Esophagus squamous epithelium (tissue), 5 donors: ENCODE measurements at regions not wholly inside any gene's neighbourhood (a gene's known extent, or its start where the extent isn't known, plus 50 kb on each side); places are given as distances from the start of the nearest gene placed in this dataset.

Source experiments
- DNase-seq: peaks from one replicate; lab custom pipeline; 2025; lab: John Stamatoyannopoulos, UW
- H3K27ac ChIP-seq, 4 donors: fragments of 200-600 bp; sonication (generic); one replicate each; pipeline ENCODE4 v1.5.1; 2016 to 2019; ENCODE audit warnings: mild to moderate bottlenecking in 1 of 4
- H3K27me3 ChIP-seq, 4 donors: fragments of 200-600 bp; sonication (generic); 1 replicate in 3 of 4; 2 replicates in 1 of 4; pipeline versions ENCODE4 v1.5.1 to v1.6.0; 2017 to 2021; ENCODE audit warnings: antibody characterized with exemption in 1 of 4
- H3K36me3 ChIP-seq, 3 donors: fragments of 200-600 bp; sonication (generic); one replicate each; pipeline ENCODE4 v1.5.1; 2016 to 2019
- H3K4me1 ChIP-seq, 3 donors: fragments of 200-600 bp; sonication (generic); one replicate each; pipeline ENCODE4 v1.5.1; 2017 to 2019
- H3K4me3 ChIP-seq, 4 donors: fragments of 200-600 bp; sonication (generic); 1 replicate in 3 of 4; 2 replicates in 1 of 4; pipeline ENCODE4 v1.5.1; 2016 to 2019; ENCODE audit warnings: mild to moderate bottlenecking in 2 of 4, moderate library complexity in 1 of 4
- H3K9me3 ChIP-seq, 3 donors: fragments of 200-600 bp; sonication (generic); one replicate each; pipeline ENCODE4 v1.5.1; 2016 to 2019
- POLR2A ChIP-seq, 4 donors: fragments of 450-650 bp; IDR thresholded peaks; one replicate each; pipeline ENCODE4 v1.6.1; 2017; ENCODE audit warnings: antibody characterized with exemption in 4 of 4, mild to moderate bottlenecking in 4 of 4, moderate library complexity in 3 of 4
- WGBS, 2 donors: methylation state at CpG; one replicate each; pipeline ENCODE4 v1.1.5; 2018; 5-methylcytosine and 5-hydroxymethylcytosine counted together
- intact Hi-C: fragments of 100-400 bp; cut with DNase I; formaldehyde crosslinking; loops from one replicate; pipeline ENCODE4 v1.15.0; 2022
- TF ChIP-seq, protein P1 (sequence below), 6 experiments: fragments of 450-650 bp in 4 of 6; fragments of 200-600 bp in 2 of 6; sonication (generic) in 2 of 6; IDR thresholded peaks; one replicate each; pipeline ENCODE4 v1.5.1; 2016 to 2019; ENCODE audit warnings: antibody characterized with exemption in 6 of 6, mild to moderate bottlenecking in 4 of 6, moderate library complexity in 4 of 6
- donor health status: DM: yes; HTN: yes; CAD: no.

DNA sequence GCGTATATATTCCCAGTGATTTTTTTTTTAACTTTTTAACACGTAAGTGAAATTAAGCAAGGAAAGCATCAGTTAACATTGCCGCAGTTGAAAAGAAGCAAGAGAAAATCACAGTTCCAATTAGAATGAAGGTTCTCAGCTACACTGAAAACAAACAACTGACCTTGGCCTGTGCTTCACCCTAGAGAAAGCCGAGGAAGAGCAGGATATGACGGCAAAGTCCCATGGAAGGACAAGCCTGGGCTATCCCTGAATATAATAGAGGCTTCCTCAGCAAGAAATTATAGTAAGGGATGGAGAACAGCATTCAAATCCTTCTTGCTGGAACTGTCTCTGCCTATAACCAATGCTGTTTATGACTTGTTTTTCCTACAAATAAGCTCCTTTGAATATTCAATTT is 83.0 kb upstream of the INHBA start:
- no peak for TF ChIP-seq POLR2A (IDR thresholded peaks at IDR 0.05)
- TF ChIP-seq, protein P1, sequence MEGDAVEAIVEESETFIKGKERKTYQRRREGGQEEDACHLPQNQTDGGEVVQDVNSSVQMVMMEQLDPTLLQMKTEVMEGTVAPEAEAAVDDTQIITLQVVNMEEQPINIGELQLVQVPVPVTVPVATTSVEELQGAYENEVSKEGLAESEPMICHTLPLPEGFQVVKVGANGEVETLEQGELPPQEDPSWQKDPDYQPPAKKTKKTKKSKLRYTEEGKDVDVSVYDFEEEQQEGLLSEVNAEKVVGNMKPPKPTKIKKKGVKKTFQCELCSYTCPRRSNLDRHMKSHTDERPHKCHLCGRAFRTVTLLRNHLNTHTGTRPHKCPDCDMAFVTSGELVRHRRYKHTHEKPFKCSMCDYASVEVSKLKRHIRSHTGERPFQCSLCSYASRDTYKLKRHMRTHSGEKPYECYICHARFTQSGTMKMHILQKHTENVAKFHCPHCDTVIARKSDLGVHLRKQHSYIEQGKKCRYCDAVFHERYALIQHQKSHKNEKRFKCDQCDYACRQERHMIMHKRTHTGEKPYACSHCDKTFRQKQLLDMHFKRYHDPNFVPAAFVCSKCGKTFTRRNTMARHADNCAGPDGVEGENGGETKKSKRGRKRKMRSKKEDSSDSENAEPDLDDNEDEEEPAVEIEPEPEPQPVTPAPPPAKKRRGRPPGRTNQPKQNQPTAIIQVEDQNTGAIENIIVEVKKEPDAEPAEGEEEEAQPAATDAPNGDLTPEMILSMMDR (IDR thresholded peaks at IDR 0.05) = no peak
- Histone ChIP-seq H3K27ac (no peak overlapping the region), H3K9me3 (no peaks in the 10 kb centered on the region), H3K36me3 (no peaks in the 10 kb centered on the region), H3K27me3 (no peaks in the 10 kb centered on the region), H3K4me3 (no peak overlapping the region), H3K4me1 (no peaks in the 10 kb centered on the region)
- DNase-seq = no peak
- WGBS, 2 donors = 79 to 82% methylated on average over 5 of the region's 5 CpGs
- intact Hi-C loops = no loop called here

DNA sequence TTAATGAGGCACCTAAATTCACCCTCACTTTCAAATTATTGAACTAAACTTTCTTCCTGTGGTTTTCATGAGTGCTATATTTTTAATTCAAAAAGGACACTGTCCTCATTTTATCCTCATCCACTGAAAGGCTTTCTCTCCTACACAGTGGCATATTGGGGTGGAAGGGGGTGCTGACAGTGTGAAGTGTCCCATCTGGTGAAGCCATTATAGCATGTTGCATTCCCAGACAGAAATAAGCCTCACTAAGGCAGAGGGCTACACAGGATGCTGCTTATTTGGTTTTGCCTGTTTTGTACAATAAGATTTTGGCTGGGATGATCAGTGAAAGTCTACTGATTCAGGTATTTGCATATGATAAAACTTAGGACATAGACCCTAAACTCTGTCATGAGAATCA is 82.4 kb upstream of the INHBA start:
- Histone ChIP-seq H3K4me3 (no peak overlapping the region), H3K36me3 (no peaks in the 10 kb centered on the region), H3K27ac (no peak overlapping the region), H3K9me3 (no peaks in the 10 kb centered on the region), H3K4me1 (no peaks in the 10 kb centered on the region), H3K27me3 (no peaks in the 10 kb centered on the region)
- intact Hi-C loops = no loop called here
- TF ChIP-seq, protein P1 (IDR thresholded peaks at IDR 0.05) = no peak
- TF ChIP-seq POLR2A (IDR thresholded peaks at IDR 0.05) = no peak
- DNase-seq = no peak

DNA sequence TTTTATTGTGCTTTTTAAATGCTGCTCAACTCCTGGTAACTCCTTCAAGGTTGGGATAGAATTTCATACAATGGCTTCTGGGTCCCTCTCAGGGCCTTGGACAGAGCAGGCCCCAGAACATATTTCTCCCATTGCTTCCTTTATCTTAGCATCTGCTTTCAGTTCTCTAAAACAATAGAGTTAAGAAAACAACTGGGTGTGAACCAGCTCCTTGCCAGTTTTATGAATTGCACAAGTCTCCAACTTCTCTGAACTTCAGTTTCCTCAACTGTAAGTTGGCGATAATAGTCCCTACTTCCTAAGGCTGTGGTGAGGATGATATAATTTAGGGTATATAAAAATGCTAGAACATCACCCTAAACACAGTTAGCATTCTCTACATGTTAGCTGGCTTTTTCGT is 77.0 kb upstream of the INHBA start:
- no peak for DNase-seq
- H3K27me3 ChIP-seq = no peaks in the 10 kb centered on the region
- no peak overlapping the region for H3K4me3 ChIP-seq
- no peak for TF ChIP-seq POLR2A (IDR thresholded peaks at IDR 0.05)
- TF ChIP-seq, protein P1 (IDR thresholded peaks at IDR 0.05) = no peak
- intact Hi-C loops = no loop called here
- no peaks in the 10 kb centered on the region for H3K9me3 ChIP-seq
- WGBS, 2 donors = 63 to 67% methylated on average over 2 of the region's 2 CpGs
- H3K27ac ChIP-seq = no peak overlapping the region
- no peaks in the 10 kb centered on the region for H3K36me3 ChIP-seq
- no peaks in the 10 kb centered on the region for H3K4me1 ChIP-seq

- intact Hi-C loops = no loop called here
Measured at GRCh38 chr7:41777894-41778596, 75.2 kb upstream of the INHBA start.

GRCh38 chr7:41774966-41775365 is 72.1 kb upstream of the INHBA start:
- TF ChIP-seq, protein P1 (IDR thresholded peaks at IDR 0.05) = no peak
- TF ChIP-seq POLR2A (IDR thresholded peaks at IDR 0.05) = no peak
- H3K9me3 ChIP-seq = no peaks in the 10 kb centered on the region
- WGBS, 2 donors = 84 to 89% methylated on average over 11 of the region's 11 CpGs
- no peak overlapping the region for H3K27ac ChIP-seq
- no peaks in the 10 kb centered on the region for H3K27me3 ChIP-seq
- no peaks in the 10 kb centered on the region for H3K36me3 ChIP-seq
- DNase-seq = no peak
- H3K4me3 ChIP-seq = no peak overlapping the region
- H3K4me1 ChIP-seq = no peaks in the 10 kb centered on the region
- intact Hi-C loops = no loop called here

More at GRCh38 chr7:41777894-41778596, 75.2 kb upstream of the INHBA start:
- Histone ChIP-seq H3K27me3 (no peaks in the 10 kb centered on the region), H3K4me3 (no peak overlapping the region), H3K9me3 (no peaks in the 10 kb centered on the region), H3K27ac (no peak overlapping the region), H3K4me1 (no peaks in the 10 kb centered on the region), H3K36me3 (no peaks in the 10 kb centered on the region)
- no peak for DNase-seq
- 45 to 49% methylated on average over 5 of the region's 5 CpGs for WGBS, 2 donors
- no peak for TF ChIP-seq POLR2A (IDR thresholded peaks at IDR 0.05)
- TF ChIP-seq, protein P1 (IDR thresholded peaks at IDR 0.05) = no peak
